ENCODE measurements at regions not wholly inside any gene's neighbourhood (a gene's known extent, or its start where the extent isn't known, plus 50 kb on each side); places are given as distances from the start of the nearest gene placed in this dataset.

DNA sequence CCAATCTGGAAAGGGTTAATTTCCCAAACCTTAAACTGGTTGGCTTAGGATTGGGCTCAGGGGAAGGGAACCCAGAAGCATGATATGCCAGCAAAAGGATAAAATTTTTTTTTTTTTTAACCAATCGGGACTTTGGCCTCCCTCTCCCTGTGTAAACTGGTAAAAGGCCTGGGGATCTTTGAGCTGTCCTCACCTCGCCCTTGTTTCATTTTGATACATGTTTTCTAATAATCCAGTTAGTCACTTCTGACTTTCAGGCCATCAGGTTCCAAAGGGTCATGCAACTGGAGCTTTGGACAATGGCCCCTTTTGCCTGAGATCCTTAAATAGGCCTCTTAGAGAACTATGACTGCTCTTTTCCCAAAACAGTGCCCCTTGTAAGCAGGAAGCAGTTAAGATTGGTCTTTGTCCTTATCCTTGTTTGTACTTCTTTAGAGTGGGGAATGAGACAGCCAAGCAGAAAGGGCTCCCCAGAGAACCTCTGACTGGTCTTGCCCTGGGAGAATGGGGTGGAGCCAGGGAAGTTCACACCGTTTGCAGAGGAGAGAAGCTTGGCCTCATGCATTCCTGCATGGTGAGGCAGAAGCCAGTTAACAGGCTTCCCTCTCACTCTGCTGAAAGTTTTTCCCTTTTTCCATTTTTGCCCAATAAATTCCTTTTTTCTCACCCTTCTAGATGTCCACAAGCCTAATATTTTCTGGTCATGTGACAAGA is 424.2 kb upstream of the CNTNAP2 start:
- TF ChIP-seq, protein P1, sequence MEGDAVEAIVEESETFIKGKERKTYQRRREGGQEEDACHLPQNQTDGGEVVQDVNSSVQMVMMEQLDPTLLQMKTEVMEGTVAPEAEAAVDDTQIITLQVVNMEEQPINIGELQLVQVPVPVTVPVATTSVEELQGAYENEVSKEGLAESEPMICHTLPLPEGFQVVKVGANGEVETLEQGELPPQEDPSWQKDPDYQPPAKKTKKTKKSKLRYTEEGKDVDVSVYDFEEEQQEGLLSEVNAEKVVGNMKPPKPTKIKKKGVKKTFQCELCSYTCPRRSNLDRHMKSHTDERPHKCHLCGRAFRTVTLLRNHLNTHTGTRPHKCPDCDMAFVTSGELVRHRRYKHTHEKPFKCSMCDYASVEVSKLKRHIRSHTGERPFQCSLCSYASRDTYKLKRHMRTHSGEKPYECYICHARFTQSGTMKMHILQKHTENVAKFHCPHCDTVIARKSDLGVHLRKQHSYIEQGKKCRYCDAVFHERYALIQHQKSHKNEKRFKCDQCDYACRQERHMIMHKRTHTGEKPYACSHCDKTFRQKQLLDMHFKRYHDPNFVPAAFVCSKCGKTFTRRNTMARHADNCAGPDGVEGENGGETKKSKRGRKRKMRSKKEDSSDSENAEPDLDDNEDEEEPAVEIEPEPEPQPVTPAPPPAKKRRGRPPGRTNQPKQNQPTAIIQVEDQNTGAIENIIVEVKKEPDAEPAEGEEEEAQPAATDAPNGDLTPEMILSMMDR (IDR thresholded peaks at IDR 0.05; ENCODE audit: low read depth, low read length, poor library complexity, severe bottlenecking), result no peak
- no peak for TF ChIP-seq EZH2phosphoT487 (IDR thresholded peaks at IDR 0.05; ENCODE audit: borderline replicate concordance, low read length)
- no peaks in the 10 kb centered on the region for H3F3A ChIP-seq (ENCODE audit: control insufficient read depth, insufficient read depth)
- H3K9me2 ChIP-seq (replicated peaks; ENCODE audit: control insufficient read depth, low read length), result no peaks in the 10 kb centered on the region
- no peaks in the 10 kb centered on the region for H3K79me2 ChIP-seq (ENCODE audit: control insufficient read depth, low read length)
- H3K4me2 ChIP-seq (ENCODE audit: low read length), result no peak overlapping the region
- no peaks in the 10 kb centered on the region for H3K36me3 ChIP-seq (ENCODE audit: control insufficient read depth, low read length)
- no peaks in the 10 kb centered on the region for H3K27me3 ChIP-seq (ENCODE audit: control insufficient read depth, low read length)
- H3K27ac ChIP-seq (ENCODE audit: low read depth, low read length), result no peak overlapping the region
- H3K4me1 ChIP-seq (ENCODE audit: control insufficient read depth, low read length), result no peaks in the 10 kb centered on the region
- no peaks in the 10 kb centered on the region; the same call in 1 of the 2 replicates for H3K9me3 ChIP-seq (ENCODE audit: control insufficient read depth, insufficient read depth, low read length)
- no peaks in the 10 kb centered on the region for H4K20me1 ChIP-seq (ENCODE audit: control insufficient read depth, insufficient read depth, low read depth, low read length)
- H3K4me3 ChIP-seq (ENCODE audit: low read length), result no peak overlapping the region

DNA sequence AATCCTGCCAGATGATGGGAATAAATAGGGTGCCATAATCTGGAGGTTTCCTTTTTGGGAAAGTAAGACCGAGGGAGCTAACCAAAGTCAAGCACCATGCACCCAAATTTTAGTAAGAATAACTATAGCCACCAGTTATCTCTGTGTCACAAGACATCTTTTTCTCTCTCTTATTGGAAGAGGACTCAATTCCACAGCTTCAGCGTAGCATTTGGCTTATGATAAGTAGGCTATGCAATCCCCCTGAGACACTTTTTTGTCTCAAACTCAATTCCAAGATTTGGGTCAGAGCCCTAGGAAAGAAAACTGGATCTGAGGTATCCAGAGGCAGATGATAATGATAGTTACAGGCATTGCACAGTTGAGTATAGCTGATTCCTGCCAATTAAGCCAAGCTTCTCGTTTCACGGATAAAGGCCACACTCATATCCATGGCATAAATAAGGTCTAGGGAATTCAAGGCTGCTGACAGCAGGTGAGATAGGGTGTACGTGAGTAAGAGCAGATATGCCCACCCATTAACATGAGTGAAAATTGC is 425.2 kb upstream of the CNTNAP2 start:
- no peak overlapping the region for H3K4me3 ChIP-seq (ENCODE audit: low read length)
- no peak overlapping the region for H3K27ac ChIP-seq (ENCODE audit: low read depth, low read length)
- no peaks in the 10 kb centered on the region for H3K9me3 ChIP-seq (ENCODE audit: control insufficient read depth, insufficient read depth, low read length)
- H3K4me2 ChIP-seq (ENCODE audit: low read length), result no peak overlapping the region
- TF ChIP-seq EZH2phosphoT487 (IDR thresholded peaks at IDR 0.05; ENCODE audit: borderline replicate concordance, low read length), result no peak
- TF ChIP-seq, protein P1 (IDR thresholded peaks at IDR 0.05; ENCODE audit: low read depth, low read length, poor library complexity, severe bottlenecking), result no peak
- H3K27me3 ChIP-seq (ENCODE audit: control insufficient read depth, low read length), result no peaks in the 10 kb centered on the region
- no peaks in the 10 kb centered on the region for H3K36me3 ChIP-seq (ENCODE audit: control insufficient read depth, low read length)
- no peaks in the 10 kb centered on the region for H3K4me1 ChIP-seq (ENCODE audit: control insufficient read depth, low read length)
- H3F3A ChIP-seq (ENCODE audit: control insufficient read depth, insufficient read depth), result no peaks in the 10 kb centered on the region
- H4K20me1 ChIP-seq (ENCODE audit: control insufficient read depth, insufficient read depth, low read depth, low read length), result no peaks in the 10 kb centered on the region
- H3K79me2 ChIP-seq (ENCODE audit: control insufficient read depth, low read length), result no peaks in the 10 kb centered on the region
- H3K9me2 ChIP-seq (replicated peaks; ENCODE audit: control insufficient read depth, low read length), result no peaks in the 10 kb centered on the region

DNA sequence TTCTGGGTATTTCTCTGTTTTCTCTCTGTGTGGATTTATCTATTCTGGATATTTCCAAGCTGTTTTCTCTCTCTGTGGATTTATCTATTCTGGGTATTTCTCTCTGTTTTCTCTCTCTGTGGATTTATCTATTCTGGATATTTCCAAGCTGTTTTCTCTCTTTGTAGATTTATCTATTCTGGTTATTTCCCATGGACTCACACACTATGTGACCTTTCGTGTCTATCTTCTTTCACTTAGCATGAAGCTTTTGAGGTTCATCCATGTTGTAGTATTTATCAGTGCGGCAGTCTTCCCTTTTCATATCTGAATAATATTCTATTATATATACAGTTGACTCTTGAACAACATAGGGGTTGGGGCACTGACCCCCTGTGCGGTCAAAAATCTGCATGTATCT is 435.0 kb upstream of the CNTNAP2 start:
- TF ChIP-seq, protein P1 (IDR thresholded peaks at IDR 0.05; ENCODE audit: low read depth, low read length, poor library complexity, severe bottlenecking), result no peak
- no peak for TF ChIP-seq EZH2phosphoT487 (IDR thresholded peaks at IDR 0.05; ENCODE audit: borderline replicate concordance, low read length)

More for the DNA sequence above, 435.0 kb upstream of the CNTNAP2 start:
- no peaks in the 10 kb centered on the region for H3K36me3 ChIP-seq (ENCODE audit: control insufficient read depth, low read length)
- H3K4me3 ChIP-seq (ENCODE audit: low read length), result no peak overlapping the region
- no peaks in the 10 kb centered on the region for H4K20me1 ChIP-seq (ENCODE audit: control insufficient read depth, insufficient read depth, low read depth, low read length)
- no peaks in the 10 kb centered on the region for H3K9me3 ChIP-seq (ENCODE audit: control insufficient read depth, insufficient read depth, low read length)
- no peak overlapping the region for H3K4me2 ChIP-seq (ENCODE audit: low read length)
- no peaks in the 10 kb centered on the region for H3K4me1 ChIP-seq (ENCODE audit: control insufficient read depth, low read length)
- no peaks in the 10 kb centered on the region for H3K27me3 ChIP-seq (ENCODE audit: control insufficient read depth, low read length)
- no peaks in the 10 kb centered on the region for H3F3A ChIP-seq (ENCODE audit: control insufficient read depth, insufficient read depth)
- H3K27ac ChIP-seq (ENCODE audit: low read depth, low read length), result no peak overlapping the region
- H3K79me2 ChIP-seq (ENCODE audit: control insufficient read depth, low read length), result no peaks in the 10 kb centered on the region
- no peaks in the 10 kb centered on the region for H3K9me2 ChIP-seq (replicated peaks; ENCODE audit: control insufficient read depth, low read length)
